ENCODE measurements at regions not wholly inside any gene's neighbourhood (a gene's known extent, or its start where the extent isn't known, plus 50 kb on each side); places are given as distances from the start of the nearest gene placed in this dataset.

DNA sequence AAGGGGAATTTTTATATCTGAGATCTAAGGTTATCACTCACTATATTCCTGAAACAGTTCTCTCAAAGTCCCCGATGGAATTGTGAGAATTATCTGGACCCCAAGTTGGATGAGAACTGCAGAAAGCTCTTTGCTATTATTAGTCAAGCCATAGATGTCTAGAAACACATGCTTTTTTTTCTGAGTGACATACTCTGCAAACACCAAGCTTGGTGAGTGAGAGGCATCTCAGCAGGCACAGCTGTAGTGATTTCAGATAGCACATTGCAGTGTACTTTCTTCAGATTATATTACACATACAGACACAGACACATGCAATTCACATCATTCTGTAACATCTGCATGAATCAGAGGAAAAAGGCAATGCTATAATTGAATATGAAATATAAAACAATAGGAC lies 111.1 kb upstream of the UFL1 start:
- TF ChIP-seq POLR2A (IDR thresholded peaks at IDR 0.05; ENCODE audit: low read length) (no peak), GATA1 (IDR thresholded peaks at IDR 0.05; ENCODE audit: low read depth, low read length) (no peak)
